A549 (cell line): ENCODE measurements at regions not wholly inside any gene's neighbourhood (a gene's known extent, or its start where the extent isn't known, plus 50 kb on each side); places are given as distances from the start of the nearest gene placed in this dataset.

ENCODE experiments used
- BHLHE40 ChIP-seq: IDR thresholded peaks from 2 replicates; pipeline ENCODE4 v1.6.1; 2012; ENCODE audit warnings: low read depth, low read length, inconsistent platforms
- CHD4 ChIP-seq: fragments of 200-600 bp; sonication (generic); IDR thresholded peaks from 2 replicates; pipeline ENCODE4 v1.6.1; 2016; ENCODE audit warnings: antibody characterized with exemption, mild to moderate bottlenecking, borderline replicate concordance
- FOXS1 ChIP-seq: fragments of 250-450 bp; sonication (Bioruptor Pico); IDR thresholded peaks from 2 replicates; pipeline ENCODE4 v1.5.0; 2020; ENCODE audit warnings: mild to moderate bottlenecking, moderate library complexity
- HOXA7 ChIP-seq: fragments of 250-450 bp; sonication (Bioruptor Pico); IDR thresholded peaks from 2 replicates; pipeline ENCODE4 v1.5.0; 2020; ENCODE audit warnings: mild to moderate bottlenecking, moderate library complexity
- MAZ ChIP-seq: fragments of 150-350 bp; IDR thresholded peaks from 2 replicates; pipeline ENCODE4 v1.6.1; 2014; ENCODE audit warnings: antibody characterized with exemption, low read depth, low read length, borderline replicate concordance
- ZC3H11A ChIP-seq: fragments of 450-650 bp; IDR thresholded peaks from 2 replicates; pipeline ENCODE4 v1.6.1; 2014; ENCODE audit warnings: antibody characterized with exemption, mild to moderate bottlenecking
- TF ChIP-seq, protein P1 (sequence below): fragments of >200 bp; sonication (Bioruptor Twin); formaldehyde crosslinking; IDR thresholded peaks from 3 replicates; pipeline ENCODE4 v1.5.1; 2016
- TF ChIP-seq, protein P2 (sequence below): fragments of 250-450 bp; sonication (Bioruptor Pico); IDR thresholded peaks from 2 replicates; pipeline ENCODE4 v1.5.0; 2021; ENCODE audit warnings: mild to moderate bottlenecking, moderate library complexity, borderline replicate concordance
- TF ChIP-seq, protein P3 (sequence below): IDR thresholded peaks from 2 replicates; pipeline ENCODE4 v1.6.1; 2012
- TF ChIP-seq, protein P4 (sequence below): IDR thresholded peaks from 2 replicates; pipeline ENCODE4 v1.6.1; 2012

DNA sequence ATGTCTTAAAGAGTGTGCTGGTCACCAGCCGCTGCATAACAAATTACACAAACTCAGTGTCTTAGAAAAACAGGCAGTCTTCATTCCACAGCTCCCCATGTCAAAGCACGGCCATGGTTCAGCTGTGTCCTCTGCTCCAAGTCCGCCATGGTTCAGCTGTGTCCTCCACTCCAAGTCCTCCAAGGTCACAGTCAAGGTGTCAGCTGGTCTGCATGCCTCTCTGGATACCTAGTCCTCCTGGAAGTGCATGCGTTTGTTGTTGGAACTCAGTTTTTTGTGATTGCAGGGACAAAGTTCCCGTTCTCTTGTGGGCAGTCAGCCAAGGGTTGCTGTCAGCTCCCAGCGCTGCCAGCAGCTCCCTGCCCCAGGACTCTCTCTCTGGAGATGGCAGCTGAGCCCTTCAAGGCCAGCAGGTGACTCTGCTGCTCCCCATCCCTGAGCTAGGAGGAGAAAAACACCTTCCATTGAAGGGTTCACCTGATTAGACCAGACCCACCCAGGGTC is 304.0 kb upstream of the MYT1L start:
- TF ChIP-seq BHLHE40: no peak
- TF ChIP-seq, protein P1, sequence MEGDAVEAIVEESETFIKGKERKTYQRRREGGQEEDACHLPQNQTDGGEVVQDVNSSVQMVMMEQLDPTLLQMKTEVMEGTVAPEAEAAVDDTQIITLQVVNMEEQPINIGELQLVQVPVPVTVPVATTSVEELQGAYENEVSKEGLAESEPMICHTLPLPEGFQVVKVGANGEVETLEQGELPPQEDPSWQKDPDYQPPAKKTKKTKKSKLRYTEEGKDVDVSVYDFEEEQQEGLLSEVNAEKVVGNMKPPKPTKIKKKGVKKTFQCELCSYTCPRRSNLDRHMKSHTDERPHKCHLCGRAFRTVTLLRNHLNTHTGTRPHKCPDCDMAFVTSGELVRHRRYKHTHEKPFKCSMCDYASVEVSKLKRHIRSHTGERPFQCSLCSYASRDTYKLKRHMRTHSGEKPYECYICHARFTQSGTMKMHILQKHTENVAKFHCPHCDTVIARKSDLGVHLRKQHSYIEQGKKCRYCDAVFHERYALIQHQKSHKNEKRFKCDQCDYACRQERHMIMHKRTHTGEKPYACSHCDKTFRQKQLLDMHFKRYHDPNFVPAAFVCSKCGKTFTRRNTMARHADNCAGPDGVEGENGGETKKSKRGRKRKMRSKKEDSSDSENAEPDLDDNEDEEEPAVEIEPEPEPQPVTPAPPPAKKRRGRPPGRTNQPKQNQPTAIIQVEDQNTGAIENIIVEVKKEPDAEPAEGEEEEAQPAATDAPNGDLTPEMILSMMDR: no peak
- TF ChIP-seq ZC3H11A: no peak
- no peak for TF ChIP-seq MAZ
- TF ChIP-seq, protein P2, sequence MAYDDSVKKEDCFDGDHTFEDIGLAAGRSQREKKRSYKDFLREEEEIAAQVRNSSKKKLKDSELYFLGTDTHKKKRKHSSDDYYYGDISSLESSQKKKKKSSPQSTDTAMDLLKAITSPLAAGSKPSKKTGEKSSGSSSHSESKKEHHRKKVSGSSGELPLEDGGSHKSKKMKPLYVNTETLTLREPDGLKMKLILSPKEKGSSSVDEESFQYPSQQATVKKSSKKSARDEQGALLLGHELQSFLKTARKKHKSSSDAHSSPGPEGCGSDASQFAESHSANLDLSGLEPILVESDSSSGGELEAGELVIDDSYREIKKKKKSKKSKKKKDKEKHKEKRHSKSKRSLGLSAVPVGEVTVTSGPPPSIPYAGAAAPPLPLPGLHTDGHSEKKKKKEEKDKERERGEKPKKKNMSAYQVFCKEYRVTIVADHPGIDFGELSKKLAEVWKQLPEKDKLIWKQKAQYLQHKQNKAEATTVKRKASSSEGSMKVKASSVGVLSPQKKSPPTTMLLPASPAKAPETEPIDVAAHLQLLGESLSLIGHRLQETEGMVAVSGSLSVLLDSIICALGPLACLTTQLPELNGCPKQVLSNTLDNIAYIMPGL (CRISPR knock-in tag): no peak
- TF ChIP-seq, protein P3, sequence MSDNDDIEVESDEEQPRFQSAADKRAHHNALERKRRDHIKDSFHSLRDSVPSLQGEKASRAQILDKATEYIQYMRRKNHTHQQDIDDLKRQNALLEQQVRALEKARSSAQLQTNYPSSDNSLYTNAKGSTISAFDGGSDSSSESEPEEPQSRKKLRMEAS: no peak
- TF ChIP-seq, protein P4, sequence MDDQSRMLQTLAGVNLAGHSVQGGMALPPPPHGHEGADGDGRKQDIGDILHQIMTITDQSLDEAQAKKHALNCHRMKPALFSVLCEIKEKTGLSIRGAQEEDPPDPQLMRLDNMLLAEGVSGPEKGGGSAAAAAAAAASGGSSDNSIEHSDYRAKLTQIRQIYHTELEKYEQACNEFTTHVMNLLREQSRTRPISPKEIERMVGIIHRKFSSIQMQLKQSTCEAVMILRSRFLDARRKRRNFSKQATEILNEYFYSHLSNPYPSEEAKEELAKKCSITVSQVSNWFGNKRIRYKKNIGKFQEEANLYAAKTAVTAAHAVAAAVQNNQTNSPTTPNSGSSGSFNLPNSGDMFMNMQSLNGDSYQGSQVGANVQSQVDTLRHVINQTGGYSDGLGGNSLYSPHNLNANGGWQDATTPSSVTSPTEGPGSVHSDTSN: no peak
- TF ChIP-seq HOXA7 (CRISPR knock-in tag): no peak
- TF ChIP-seq CHD4: no peak
- TF ChIP-seq FOXS1 (CRISPR knock-in tag): no peak
